ENCODE measurements at regions not wholly inside any gene's neighbourhood (a gene's known extent, or its start where the extent isn't known, plus 50 kb on each side); places are given as distances from the start of the nearest gene placed in this dataset.

- Histone ChIP-seq H3K36me3 (no peaks in the 10 kb centered on the region), H3K4me1 (peaks cover 0 to 10% (median 0%) of the 10 kb centered on the region in 3 donors), H3K4me3 (no peak overlapping the region), H3K27me3 (no peaks in the 10 kb centered on the region), H3K27ac (no peak overlapping the region), H3K9me3 (no peaks in the 10 kb centered on the region)
- intact Hi-C loops (cut with DNase I) = no loop called here
- WGBS, 2 donors = 93 to 95% methylated on average over 2 of the region's 2 CpGs
- TF ChIP-seq CTCF (IDR thresholded peaks at IDR 0.05) (no peak), POLR2A (IDR thresholded peaks at IDR 0.05) (no peak)
- no peak for DNase-seq
Measured at GRCh38 chr6:149136913-149137286, 180.6 kb upstream of the TAB2 start.

- WGBS, 2 donors = 52 to 75% methylated on average over 4 of the region's 4 CpGs
- Histone ChIP-seq H3K4me1 (peaks cover 0 to 3% (median 0%) of the 10 kb centered on the region in 3 donors), H3K36me3 (no peaks in the 10 kb centered on the region), H3K4me3 (no peak overlapping the region), H3K27me3 (no peaks in the 10 kb centered on the region), H3K27ac (no peak overlapping the region), H3K9me3 (no peaks in the 10 kb centered on the region)
- DNase-seq = no peak
- no peak for TF ChIP-seq CTCF (IDR thresholded peaks at IDR 0.05)
- intact Hi-C loops (cut with DNase I) = no loop called here
Measured at GRCh38 chr6:149137594-149137993, 179.9 kb upstream of the TAB2 start.

- intact Hi-C loops (cut with DNase I) = no loop called here
- Histone ChIP-seq H3K9me3 (no peaks in the 10 kb centered on the region), H3K27ac (no peak overlapping the region), H3K4me1 (no peaks in the 10 kb centered on the region), H3K4me3 (no peak overlapping the region), H3K36me3 (no peaks in the 10 kb centered on the region), H3K27me3 (no peaks in the 10 kb centered on the region)
- TF ChIP-seq CTCF (IDR thresholded peaks at IDR 0.05) (no peak), POLR2A (IDR thresholded peaks at IDR 0.05) (no peak)
- 85 to 92% methylated on average over 7 to 10 of the region's 10 CpGs for WGBS, 2 donors
- DNase-seq = no peak
Measured at GRCh38 chr6:149138089-149138488, 179.4 kb upstream of the TAB2 start.

GRCh38 chr6:149138699-149139294, 178.7 kb upstream of the TAB2 start:
- no peaks in the 10 kb centered on the region for H3K9me3 ChIP-seq
- no peaks in the 10 kb centered on the region for H3K4me1 ChIP-seq
- 93 to 97% methylated on average over 12 of the region's 12 CpGs for WGBS, 2 donors
- no peaks in the 10 kb centered on the region for H3K36me3 ChIP-seq
- no peak for TF ChIP-seq POLR2A (IDR thresholded peaks at IDR 0.05)
- no peak for TF ChIP-seq CTCF (IDR thresholded peaks at IDR 0.05)
- no peak overlapping the region for H3K27ac ChIP-seq
- H3K27me3 ChIP-seq = no peaks in the 10 kb centered on the region
- H3K4me3 ChIP-seq = no peak overlapping the region
- intact Hi-C loops (cut with DNase I) = no loop called here
- no peak for DNase-seq

GRCh38 chr6:149139782-149140136, 177.8 kb upstream of the TAB2 start:
- no peak for DNase-seq
- Histone ChIP-seq H3K4me1 (no peaks in the 10 kb centered on the region), H3K27ac (no peak overlapping the region), H3K36me3 (no peaks in the 10 kb centered on the region), H3K4me3 (no peak overlapping the region), H3K27me3 (no peaks in the 10 kb centered on the region), H3K9me3 (no peaks in the 10 kb centered on the region)
- TF ChIP-seq POLR2A (IDR thresholded peaks at IDR 0.05) (no peak), CTCF (IDR thresholded peaks at IDR 0.05) (no peak)
- intact Hi-C loops (cut with DNase I) = no loop called here
